ENCODE measurements at regions not wholly inside any gene's neighbourhood (a gene's known extent, or its start where the extent isn't known, plus 50 kb on each side); places are given as distances from the start of the nearest gene placed in this dataset.

DNA sequence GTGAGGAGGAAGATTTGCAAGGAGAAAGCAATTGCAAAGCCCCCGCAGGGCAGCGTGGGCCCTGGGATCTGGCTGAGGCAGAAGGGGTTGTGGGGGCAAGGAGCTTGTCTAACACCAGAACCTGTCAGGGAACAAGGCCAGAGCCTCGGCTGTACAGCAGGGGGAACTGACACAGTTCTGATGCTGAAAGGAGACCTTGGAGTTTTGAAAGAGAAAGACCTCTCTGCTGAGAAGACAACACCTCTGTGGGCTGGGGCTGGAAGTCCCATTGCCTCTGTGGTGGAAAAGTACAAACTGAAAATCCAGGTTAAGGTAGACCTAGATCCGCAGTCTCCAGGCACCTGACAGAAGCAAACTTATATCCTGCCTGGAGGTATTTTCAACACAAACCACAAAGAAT lies 86.9 kb upstream of the CST7 start:
- BruUV-seq (replicated peaks) = no TSS peak
- Histone ChIP-seq H4K8ac (ENCODE audit: low read depth in 2 of 2, low read length in 2 of 2) (no peak overlapping the region), H2BK15ac (ENCODE audit: low read depth, low read length) (no peak overlapping the region), H3K27me3 (ENCODE audit: control insufficient read depth, insufficient read depth, low read length) (no peaks in the 10 kb centered on the region; the same call in 1 of the 2 replicates), H3K9me3 (ENCODE audit: control insufficient read depth, insufficient read depth, low read length) (peaks cover 3% of the 10 kb centered on the region), H2AK9ac (replicated peaks; ENCODE audit: low read depth, low read length, poor library complexity) (no peak overlapping the region), H3K18ac (ENCODE audit: low read depth, low read length) (no peak overlapping the region), H2BK5ac (ENCODE audit: low read depth, low read length, poor library complexity, severe bottlenecking) (no peak overlapping the region), H3K56ac (ENCODE audit: extremely low read depth, insufficient read depth, low read length) (no peak overlapping the region), H3K9ac (ENCODE audit: low read depth, low read length) (no peak overlapping the region), H3K14ac (replicated peaks; ENCODE audit: low read depth, low read length) (no peak overlapping the region), H3K4me1 (ENCODE audit: control insufficient read depth, insufficient read depth, low read length) (no peaks in the 10 kb centered on the region; the same call in 1 of the 2 replicates), H3K4me2 (ENCODE audit: low read depth, low read length) (no peak overlapping the region), H3K4me3 (ENCODE audit: insufficient read depth, low read depth, low read length) (no peak overlapping the region), H2BK20ac (ENCODE audit: low read depth, low read length) (no peak overlapping the region), H4K20me1 (ENCODE audit: insufficient read depth, low read length) (no peaks in the 10 kb centered on the region), H3K23ac (ENCODE audit: low read depth, low read length) (no peak overlapping the region), H3K36me3 (ENCODE audit: control insufficient read depth, insufficient read depth, low read length) (no peaks in the 10 kb centered on the region), H3K79me1 (ENCODE audit: low read depth in 1 of 2, low read length in 2 of 2) (no peaks in the 10 kb centered on the region), H4K91ac (ENCODE audit: insufficient read depth, low read depth, low read length) (no peak overlapping the region), H3K27ac (ENCODE audit: insufficient read depth, low read length) (no peak overlapping the region), H3K4ac (ENCODE audit: low read depth, low read length) (no peak overlapping the region), H2AFZ (replicated peaks; ENCODE audit: low read length, poor library complexity) (no peak overlapping the region), H3K9me1 (ENCODE audit: insufficient read depth, low read length) (no peaks in the 10 kb centered on the region), H2BK120ac (ENCODE audit: low read depth, low read length) (no peak overlapping the region), H2AK5ac (ENCODE audit: low read depth, low read length) (no peak overlapping the region), H4K5ac (ENCODE audit: low read depth, low read length) (no peak overlapping the region)
- dilution Hi-C loops (cut with HindIII; ENCODE audit: low sequenced_read_pairs, unreplicated experiment) = no loop called here
- intact Hi-C loops (cut with micrococcal nuclease) = no loop called here
- in situ Hi-C loops (cut with MboI; ENCODE audit: low sequenced_read_pairs) = no loop called here
- WGBS, 2 experiments (ENCODE audit: extremely low coverage in 2 of 2, insufficient read length in 1 of 2) = 62% methylated on average over 2 of the region's 4 CpGs; no CpG with 5 or more reads in 1 of the 2 experiments
- TF ChIP-seq RFX5 (IDR thresholded peaks at IDR 0.05; ENCODE audit: low read depth, low read length) (no peak), CHD1 (IDR thresholded peaks at IDR 0.05; ENCODE audit: low read depth, low read length) (no peak), SMC3 (IDR thresholded peaks at IDR 0.05; ENCODE audit: low read depth, low read length) (no peak), MAFK (IDR thresholded peaks at IDR 0.05; ENCODE audit: low read depth, low read length) (no peak), FOS (IDR thresholded peaks at IDR 0.05; ENCODE audit: low read depth, low read length) (no peak), CEBPB (IDR thresholded peaks at IDR 0.05; ENCODE audit: low read depth, low read length) (no peak), MXI1 (IDR thresholded peaks at IDR 0.05; ENCODE audit: borderline replicate concordance, low read depth, low read length) (no peak), MAZ (IDR thresholded peaks at IDR 0.05; ENCODE audit: borderline replicate concordance, low read depth, low read length) (no peak), NFE2L2 (IDR thresholded peaks at IDR 0.05; ENCODE audit: low read depth, low read length) (no peak), BHLHE40 (IDR thresholded peaks at IDR 0.05; ENCODE audit: low read depth, low read length) (no peak), POLR2A (IDR thresholded peaks at IDR 0.05; ENCODE audit: low read depth, low read length) (no peak), RCOR1 (IDR thresholded peaks at IDR 0.05; ENCODE audit: insufficient replicate concordance, low read length) (no peak), RAD21 (IDR thresholded peaks at IDR 0.05; ENCODE audit: low read length) (no peak)
- TF ChIP-seq, protein P1, sequence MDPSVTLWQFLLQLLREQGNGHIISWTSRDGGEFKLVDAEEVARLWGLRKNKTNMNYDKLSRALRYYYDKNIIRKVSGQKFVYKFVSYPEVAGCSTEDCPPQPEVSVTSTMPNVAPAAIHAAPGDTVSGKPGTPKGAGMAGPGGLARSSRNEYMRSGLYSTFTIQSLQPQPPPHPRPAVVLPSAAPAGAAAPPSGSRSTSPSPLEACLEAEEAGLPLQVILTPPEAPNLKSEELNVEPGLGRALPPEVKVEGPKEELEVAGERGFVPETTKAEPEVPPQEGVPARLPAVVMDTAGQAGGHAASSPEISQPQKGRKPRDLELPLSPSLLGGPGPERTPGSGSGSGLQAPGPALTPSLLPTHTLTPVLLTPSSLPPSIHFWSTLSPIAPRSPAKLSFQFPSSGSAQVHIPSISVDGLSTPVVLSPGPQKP (IDR thresholded peaks at IDR 0.05; ENCODE audit: borderline replicate concordance, low read depth, low read length) = no peak
- TF ChIP-seq, protein P2, sequence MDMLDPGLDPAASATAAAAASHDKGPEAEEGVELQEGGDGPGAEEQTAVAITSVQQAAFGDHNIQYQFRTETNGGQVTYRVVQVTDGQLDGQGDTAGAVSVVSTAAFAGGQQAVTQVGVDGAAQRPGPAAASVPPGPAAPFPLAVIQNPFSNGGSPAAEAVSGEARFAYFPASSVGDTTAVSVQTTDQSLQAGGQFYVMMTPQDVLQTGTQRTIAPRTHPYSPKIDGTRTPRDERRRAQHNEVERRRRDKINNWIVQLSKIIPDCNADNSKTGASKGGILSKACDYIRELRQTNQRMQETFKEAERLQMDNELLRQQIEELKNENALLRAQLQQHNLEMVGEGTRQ (IDR thresholded peaks at IDR 0.05; ENCODE audit: low read depth, low read length) = no peak
- TF ChIP-seq, protein P3, sequence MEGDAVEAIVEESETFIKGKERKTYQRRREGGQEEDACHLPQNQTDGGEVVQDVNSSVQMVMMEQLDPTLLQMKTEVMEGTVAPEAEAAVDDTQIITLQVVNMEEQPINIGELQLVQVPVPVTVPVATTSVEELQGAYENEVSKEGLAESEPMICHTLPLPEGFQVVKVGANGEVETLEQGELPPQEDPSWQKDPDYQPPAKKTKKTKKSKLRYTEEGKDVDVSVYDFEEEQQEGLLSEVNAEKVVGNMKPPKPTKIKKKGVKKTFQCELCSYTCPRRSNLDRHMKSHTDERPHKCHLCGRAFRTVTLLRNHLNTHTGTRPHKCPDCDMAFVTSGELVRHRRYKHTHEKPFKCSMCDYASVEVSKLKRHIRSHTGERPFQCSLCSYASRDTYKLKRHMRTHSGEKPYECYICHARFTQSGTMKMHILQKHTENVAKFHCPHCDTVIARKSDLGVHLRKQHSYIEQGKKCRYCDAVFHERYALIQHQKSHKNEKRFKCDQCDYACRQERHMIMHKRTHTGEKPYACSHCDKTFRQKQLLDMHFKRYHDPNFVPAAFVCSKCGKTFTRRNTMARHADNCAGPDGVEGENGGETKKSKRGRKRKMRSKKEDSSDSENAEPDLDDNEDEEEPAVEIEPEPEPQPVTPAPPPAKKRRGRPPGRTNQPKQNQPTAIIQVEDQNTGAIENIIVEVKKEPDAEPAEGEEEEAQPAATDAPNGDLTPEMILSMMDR (conservative IDR thresholded peaks at IDR 0.05; ENCODE audit: low read depth, low read length) = no peak
- ATAC-seq (ENCODE audit: low read depth) = no peak
- POLR2A ChIA-PET (ENCODE audit: unreplicated experiment) = no interaction called here
- CTCF ChIA-PET = no interaction called here
- no peak for DNase-seq
